ENCODE measurements at regions not wholly inside any gene's neighbourhood (a gene's known extent, or its start where the extent isn't known, plus 50 kb on each side); places are given as distances from the start of the nearest gene placed in this dataset.

GRCh38 chr7:72524037-72524436 lies 111.9 kb upstream of the CALN1 start:
- no peak for DNase-seq (ENCODE audit: low read depth)

GRCh38 chr7:72504061-72504706 lies 92.0 kb upstream of the CALN1 start:
- DNase-seq (ENCODE audit: low read depth), result no peak

GRCh38 chr7:72503644-72504043 lies 91.5 kb upstream of the CALN1 start:
- DNase-seq (ENCODE audit: low read depth), result no peak

GRCh38 chr7:72494807-72495206 lies 82.7 kb upstream of the CALN1 start:
- no peak for DNase-seq (ENCODE audit: low read depth)

GRCh38 chr7:72493850-72494661 lies 81.9 kb upstream of the CALN1 start:
- DNase-seq (ENCODE audit: low read depth), result peak; percentile 22

GRCh38 chr7:72492461-72493065 lies 80.4 kb upstream of the CALN1 start:
- no peak for DNase-seq (ENCODE audit: low read depth)

- DNase-seq (ENCODE audit: low read depth), result no peak
These were observed 78.2 kb upstream of the CALN1 start for GRCh38 chr7:72490301-72490700.

GRCh38 chr7:72481934-72482333 lies 69.8 kb upstream of the CALN1 start:
- no peak for DNase-seq (ENCODE audit: low read depth)

GRCh38 chr7:72476608-72477305 lies 64.6 kb upstream of the CALN1 start:
- no peak for DNase-seq (ENCODE audit: low read depth)

GRCh38 chr7:72467237-72467636 lies 55.1 kb upstream of the CALN1 start:
- DNase-seq (ENCODE audit: low read depth), result no peak

GRCh38 chr7:72466797-72467196 lies 54.7 kb upstream of the CALN1 start:
- DNase-seq (ENCODE audit: low read depth), result no peak

GRCh38 chr7:72465521-72465920 lies 53.4 kb upstream of the CALN1 start:
- DNase-seq (ENCODE audit: low read depth), result no peak

- DNase-seq (ENCODE audit: low read depth), result no peak
These were observed 50.2 kb upstream of the CALN1 start for GRCh38 chr7:72462311-72462710.

All from stimulated activated CD8-positive, alpha-beta memory T cell treated with anti-CD3 and anti-CD28 coated beads, Interleukin-15, amount 100 ng/mL, for 1 hour (primary cell).